Natural killer cell (primary cell): ENCODE measurements at regions not wholly inside any gene's neighbourhood (a gene's known extent, or its start where the extent isn't known, plus 50 kb on each side); places are given as distances from the start of the nearest gene placed in this dataset.

Source experiments
- ATAC-seq, 3 donors: fragments of 150-1000 bp in 2 of 3; fragments of 200-7000 bp in 1 of 3; cut with Tn5 transposase; 1 replicate in 1 of 3; 2 replicates in 2 of 3; pipeline ENCODE4 v1.10.0; 2021; ENCODE audit warnings: mild to moderate bottlenecking in 2 of 3, moderate library complexity in 2 of 3
- DNase-seq, 2 donors: peaks; one replicate each; pipeline versions ENCODE4 v3.0.0 to v3.0.0-alpha.2; 2013 to 2021; ENCODE audit warnings: mixed read lengths in 1 of 2
- H3K27ac ChIP-seq: one replicate; pipeline ENCODE4 v1.5.1; 2013; ENCODE audit warnings: mild to moderate bottlenecking, low read length
- H3K27me3 ChIP-seq: one replicate; pipeline ENCODE4 v1.6.1; 2013; ENCODE audit warnings: low read length; ENCODE audit not compliant: control insufficient read depth, insufficient read depth
- H3K36me3 ChIP-seq: one replicate; pipeline ENCODE4 v1.6.1; 2013; ENCODE audit warnings: low read length; ENCODE audit not compliant: control insufficient read depth, insufficient read depth
- H3K4me1 ChIP-seq: one replicate; pipeline ENCODE4 v1.6.1; 2013; ENCODE audit warnings: low read length; ENCODE audit not compliant: control insufficient read depth, insufficient read depth
- H3K4me3 ChIP-seq: one replicate; pipeline ENCODE4 v1.5.1; 2013; ENCODE audit warnings: low read length
- H3K9me3 ChIP-seq: one replicate; pipeline ENCODE4 v1.6.1; 2013; ENCODE audit warnings: low read length; ENCODE audit not compliant: control insufficient read depth, insufficient read depth
- H3K27ac Mint-ChIP-seq, 2 donors: one replicate each; pipeline ENCODE4 v1.8.0; 2022; ENCODE audit warnings: mild to moderate bottlenecking in 2 of 2, mixed read lengths in 2 of 2, moderate library complexity in 1 of 2
- H3K27me3 Mint-ChIP-seq, 2 donors: one replicate each; pipeline ENCODE4 v1.8.0; 2022; ENCODE audit warnings: low read depth in 2 of 2, mixed read lengths in 2 of 2
- H3K36me3 Mint-ChIP-seq: one replicate; pipeline ENCODE4 v1.8.0; 2022; ENCODE audit warnings: mixed read lengths
- H3K4me1 Mint-ChIP-seq, 2 donors: one replicate each; pipeline ENCODE4 v1.8.0; 2022; ENCODE audit warnings: mixed read lengths in 2 of 2
- H3K4me3 Mint-ChIP-seq: one replicate; pipeline ENCODE4 v1.8.0; 2022; ENCODE audit warnings: mild to moderate bottlenecking, moderate library complexity, mixed read lengths
- H3K9me3 Mint-ChIP-seq, 2 donors: one replicate each; pipeline ENCODE4 v1.8.0; 2022; ENCODE audit warnings: mixed read lengths in 2 of 2
- CTCF ChIP-seq: fragments of 200-600 bp; IDR thresholded peaks from one replicate; pipeline ENCODE4 v1.8.0; 2022; ENCODE audit warnings: antibody characterized with exemption
- WGBS: methylation state at CpG from one replicate; pipeline ENCODE4 v1.1.7; 2013; ENCODE audit warnings: missing lambda C conversion rate; ENCODE audit not compliant: insufficient coverage; 5-methylcytosine and 5-hydroxymethylcytosine counted together
- intact Hi-C: fragments of 100-400 bp; cut with micrococcal nuclease; formaldehyde crosslinking; loops from one replicate; pipeline ENCODE4 v1.14.2; 2022

GRCh38 chrX:107323786-107324492 is 117.5 kb downstream of the DNAAF6 start:
- Mint-ChIP-seq H3K36me3 (no peaks in the 10 kb centered on the region), H3K9me3 (no peaks in the 10 kb centered on the region), H3K4me1 (no peaks in the 10 kb centered on the region), H3K27me3 (peaks cover 6 to 16% of the 10 kb centered on the region in 2 donors), H3K27ac (no peak overlapping the region), H3K4me3 (no peak overlapping the region)
- Histone ChIP-seq H3K27ac (no peak overlapping the region), H3K36me3 (no peaks in the 10 kb centered on the region), H3K27me3 (no peaks in the 10 kb centered on the region), H3K4me1 (no peaks in the 10 kb centered on the region), H3K9me3 (no peaks in the 10 kb centered on the region), H3K4me3 (no peak overlapping the region)
- intact Hi-C loops: no loop called here
- no peak for TF ChIP-seq CTCF
- ATAC-seq (no peak), DNase-seq (no peak)
- WGBS: 36% methylated on average over 36 of the region's 39 CpGs

GRCh38 chrX:107324493-107325310 is 118.3 kb downstream of the DNAAF6 start:
- Histone ChIP-seq H3K9me3 (no peaks in the 10 kb centered on the region), H3K27me3 (no peaks in the 10 kb centered on the region), H3K4me1 (no peaks in the 10 kb centered on the region), H3K36me3 (no peaks in the 10 kb centered on the region), H3K4me3 (no peak overlapping the region), H3K27ac (no peak overlapping the region)
- Mint-ChIP-seq H3K27ac (no peak overlapping the region), H3K36me3 (no peaks in the 10 kb centered on the region), H3K9me3 (no peaks in the 10 kb centered on the region), H3K27me3 (peaks cover 6 to 11% of the 10 kb centered on the region in 2 donors), H3K4me1 (no peaks in the 10 kb centered on the region), H3K4me3 (no peak overlapping the region)
- no peak for TF ChIP-seq CTCF
- intact Hi-C loops: no loop called here
- peak in 1 of 2 donors; percentile 10 for DNase-seq
- ATAC-seq: peak in 2 of 3 donors; percentile 36 to 59
- WGBS: 7% methylated on average over 23 of the region's 23 CpGs

- intact Hi-C loops: no loop called here
- no peaks in the 10 kb centered on the region for H3K36me3 Mint-ChIP-seq
- ATAC-seq (no peak), DNase-seq (no peak)
- 87% methylated on average over 9 of the region's 9 CpGs for WGBS
- no peak overlapping the region for H3K4me3 ChIP-seq
- H3K9me3 Mint-ChIP-seq: no peaks in the 10 kb centered on the region
- TF ChIP-seq CTCF: no peak
- H3K27me3 Mint-ChIP-seq: peaks cover 6% of the 10 kb centered on the region in 2 donors
- H3K27ac ChIP-seq: no peak overlapping the region
- no peaks in the 10 kb centered on the region for H3K9me3 ChIP-seq
- no peak overlapping the region for H3K27ac Mint-ChIP-seq
- H3K4me1 ChIP-seq: no peaks in the 10 kb centered on the region
- H3K4me3 Mint-ChIP-seq: no peak overlapping the region
- no peaks in the 10 kb centered on the region for H3K36me3 ChIP-seq
- no peaks in the 10 kb centered on the region for H3K4me1 Mint-ChIP-seq
- no peaks in the 10 kb centered on the region for H3K27me3 ChIP-seq
Measured at GRCh38 chrX:107325467-107325866, 119.1 kb downstream of the DNAAF6 start.
